ENCODE measurements at regions not wholly inside any gene's neighbourhood (a gene's known extent, or its start where the extent isn't known, plus 50 kb on each side); places are given as distances from the start of the nearest gene placed in this dataset.

DNA sequence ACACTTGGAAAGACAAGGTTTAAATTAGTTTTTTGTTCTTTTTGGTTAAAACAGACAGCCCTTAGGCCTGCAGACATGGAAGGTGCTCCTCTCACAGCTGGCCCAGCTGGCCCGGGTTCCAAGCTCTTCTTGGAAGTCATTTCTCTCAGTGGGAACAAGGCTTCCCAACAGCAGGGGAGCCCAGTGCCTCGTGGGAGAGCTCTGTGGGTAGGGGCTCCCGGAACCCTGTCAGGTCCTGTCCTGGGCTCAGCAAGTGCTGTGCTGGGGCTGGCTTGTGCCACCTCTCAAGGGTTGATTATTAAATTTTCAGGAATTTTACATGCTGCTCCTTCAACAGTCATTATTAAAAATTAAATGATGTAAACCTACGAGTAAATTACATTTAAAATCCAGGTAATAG lies 189.6 kb downstream of the GALNT1 start:
- POLR2A ChIA-PET = no interaction called here
- CTCF ChIA-PET = no interaction called here
- no peak for TF ChIP-seq FEZF1 (tag by site-specific recombination; IDR thresholded peaks at IDR 0.05)
- no peak for TF ChIP-seq ZNF324 (tag by site-specific recombination; IDR thresholded peaks at IDR 0.05)
- no peak for TF ChIP-seq ZNF692 (tag by site-specific recombination; IDR thresholded peaks at IDR 0.05)
- no peak for TF ChIP-seq ZNF501 (tag by site-specific recombination; IDR thresholded peaks at IDR 0.05)
- TF ChIP-seq, protein P1, sequence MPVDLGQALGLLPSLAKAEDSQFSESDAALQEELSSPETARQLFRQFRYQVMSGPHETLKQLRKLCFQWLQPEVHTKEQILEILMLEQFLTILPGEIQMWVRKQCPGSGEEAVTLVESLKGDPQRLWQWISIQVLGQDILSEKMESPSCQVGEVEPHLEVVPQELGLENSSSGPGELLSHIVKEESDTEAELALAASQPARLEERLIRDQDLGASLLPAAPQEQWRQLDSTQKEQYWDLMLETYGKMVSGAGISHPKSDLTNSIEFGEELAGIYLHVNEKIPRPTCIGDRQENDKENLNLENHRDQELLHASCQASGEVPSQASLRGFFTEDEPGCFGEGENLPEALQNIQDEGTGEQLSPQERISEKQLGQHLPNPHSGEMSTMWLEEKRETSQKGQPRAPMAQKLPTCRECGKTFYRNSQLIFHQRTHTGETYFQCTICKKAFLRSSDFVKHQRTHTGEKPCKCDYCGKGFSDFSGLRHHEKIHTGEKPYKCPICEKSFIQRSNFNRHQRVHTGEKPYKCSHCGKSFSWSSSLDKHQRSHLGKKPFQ (tag by site-specific recombination; IDR thresholded peaks at IDR 0.05) = no peak
- no peak for TF ChIP-seq ZNF214 (tag by site-specific recombination; IDR thresholded peaks at IDR 0.05; ENCODE audit: borderline replicate concordance)
- no peak for TF ChIP-seq MEIS1 (CRISPR knock-in tag; IDR thresholded peaks at IDR 0.05; ENCODE audit: borderline replicate concordance)
- TF ChIP-seq ZNF398 (tag by site-specific recombination; IDR thresholded peaks at IDR 0.05) = no peak
- no peak for TF ChIP-seq ZNF26 (tag by site-specific recombination; IDR thresholded peaks at IDR 0.05)
- no peak for TF ChIP-seq ZNF114 (tag by site-specific recombination; IDR thresholded peaks at IDR 0.05)
- no peak for TF ChIP-seq OSR2 (tag by site-specific recombination; IDR thresholded peaks at IDR 0.05)
- no peak for TF ChIP-seq ZNF341 (tag by site-specific recombination; IDR thresholded peaks at IDR 0.05; ENCODE audit: low read depth)
- no peak for TF ChIP-seq ZBTB7A (tag by site-specific recombination; IDR thresholded peaks at IDR 0.05; ENCODE audit: low read depth)
- no peak for TF ChIP-seq ZNF37A (tag by site-specific recombination; IDR thresholded peaks at IDR 0.05)
- TF ChIP-seq, protein P2, sequence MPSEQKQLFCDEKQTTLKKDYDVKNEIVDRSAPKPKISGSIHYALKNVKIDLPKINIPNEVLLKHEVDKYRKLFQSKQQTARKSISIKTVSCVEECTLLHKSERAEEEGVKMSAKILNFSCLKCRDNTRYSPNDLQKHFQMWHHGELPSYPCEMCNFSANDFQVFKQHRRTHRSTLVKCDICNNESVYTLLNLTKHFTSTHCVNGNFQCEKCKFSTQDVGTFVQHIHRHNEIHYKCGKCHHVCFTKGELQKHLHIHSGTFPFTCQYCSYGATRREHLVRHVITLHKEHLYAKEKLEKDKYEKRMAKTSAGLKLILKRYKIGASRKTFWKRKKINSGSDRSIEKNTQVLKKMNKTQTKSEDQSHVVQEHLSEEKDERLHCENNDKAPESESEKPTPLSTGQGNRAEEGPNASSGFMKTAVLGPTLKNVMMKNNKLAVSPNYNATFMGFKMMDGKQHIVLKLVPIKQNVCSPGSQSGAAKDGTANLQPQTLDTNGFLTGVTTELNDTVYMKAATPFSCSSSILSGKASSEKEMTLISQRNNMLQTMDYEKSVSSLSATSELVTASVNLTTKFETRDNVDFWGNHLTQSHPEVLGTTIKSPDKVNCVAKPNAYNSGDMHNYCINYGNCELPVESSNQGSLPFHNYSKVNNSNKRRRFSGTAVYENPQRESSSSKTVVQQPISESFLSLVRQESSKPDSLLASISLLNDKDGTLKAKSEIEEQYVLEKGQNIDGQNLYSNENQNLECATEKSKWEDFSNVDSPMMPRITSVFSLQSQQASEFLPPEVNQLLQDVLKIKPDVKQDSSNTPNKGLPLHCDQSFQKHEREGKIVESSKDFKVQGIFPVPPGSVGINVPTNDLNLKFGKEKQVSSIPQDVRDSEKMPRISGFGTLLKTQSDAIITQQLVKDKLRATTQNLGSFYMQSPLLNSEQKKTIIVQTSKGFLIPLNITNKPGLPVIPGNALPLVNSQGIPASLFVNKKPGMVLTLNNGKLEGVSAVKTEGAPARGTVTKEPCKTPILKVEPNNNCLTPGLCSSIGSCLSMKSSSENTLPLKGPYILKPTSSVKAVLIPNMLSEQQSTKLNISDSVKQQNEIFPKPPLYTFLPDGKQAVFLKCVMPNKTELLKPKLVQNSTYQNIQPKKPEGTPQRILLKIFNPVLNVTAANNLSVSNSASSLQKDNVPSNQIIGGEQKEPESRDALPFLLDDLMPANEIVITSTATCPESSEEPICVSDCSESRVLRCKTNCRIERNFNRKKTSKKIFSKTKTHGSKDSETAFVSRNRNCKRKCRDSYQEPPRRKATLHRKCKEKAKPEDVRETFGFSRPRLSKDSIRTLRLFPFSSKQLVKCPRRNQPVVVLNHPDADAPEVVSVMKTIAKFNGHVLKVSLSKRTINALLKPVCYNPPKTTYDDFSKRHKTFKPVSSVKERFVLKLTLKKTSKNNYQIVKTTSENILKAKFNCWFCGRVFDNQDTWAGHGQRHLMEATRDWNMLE (tag by site-specific recombination; conservative IDR thresholded peaks at IDR 0.05; ENCODE audit: low read depth) = no peak
- TF ChIP-seq ZNF140 (tag by site-specific recombination; IDR thresholded peaks at IDR 0.05) = no peak
- no peaks in the 10 kb centered on the region for H3K4me1 ChIP-seq (ENCODE audit: control insufficient read depth, insufficient read depth, low read length)
- no peaks in the 10 kb centered on the region for H3K36me3 ChIP-seq (ENCODE audit: control insufficient read depth in 2 of 2, insufficient read depth in 1 of 2, low read length in 2 of 2)
- no peaks in the 10 kb centered on the region for H3K9me3 ChIP-seq (ENCODE audit: control insufficient read depth, insufficient read depth, low read depth, low read length)
- H3K4me3 ChIP-seq (ENCODE audit: low read depth, low read length) = no peak overlapping the region
- no peak overlapping the region for H3K27ac ChIP-seq (ENCODE audit: extremely low read depth, low read depth, low read length)
